ENCODE measurements at regions not wholly inside any gene's neighbourhood (a gene's known extent, or its start where the extent isn't known, plus 50 kb on each side); places are given as distances from the start of the nearest gene placed in this dataset.

DNA sequence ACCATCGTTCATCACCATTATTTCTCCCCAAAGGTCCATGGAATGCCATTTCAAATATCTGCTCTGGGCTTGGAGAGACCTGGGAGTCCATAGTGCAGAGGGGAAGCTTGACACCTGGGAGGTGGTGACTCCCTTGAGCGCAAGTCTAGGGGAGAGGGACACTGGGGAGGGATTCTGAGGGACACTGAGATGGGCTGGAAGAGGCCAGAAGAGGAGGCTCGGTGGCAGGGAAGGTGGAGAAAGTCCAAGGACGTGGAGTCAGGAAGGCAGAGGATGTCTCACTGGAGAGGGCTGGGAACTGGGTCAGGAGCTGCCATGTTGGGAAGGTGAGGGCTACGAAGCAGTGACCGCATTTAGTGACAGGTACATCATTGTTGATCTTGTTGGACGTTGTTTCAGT, 160.3 kb upstream of the MVB12B start (continued):
- TF ChIP-seq, protein P1, sequence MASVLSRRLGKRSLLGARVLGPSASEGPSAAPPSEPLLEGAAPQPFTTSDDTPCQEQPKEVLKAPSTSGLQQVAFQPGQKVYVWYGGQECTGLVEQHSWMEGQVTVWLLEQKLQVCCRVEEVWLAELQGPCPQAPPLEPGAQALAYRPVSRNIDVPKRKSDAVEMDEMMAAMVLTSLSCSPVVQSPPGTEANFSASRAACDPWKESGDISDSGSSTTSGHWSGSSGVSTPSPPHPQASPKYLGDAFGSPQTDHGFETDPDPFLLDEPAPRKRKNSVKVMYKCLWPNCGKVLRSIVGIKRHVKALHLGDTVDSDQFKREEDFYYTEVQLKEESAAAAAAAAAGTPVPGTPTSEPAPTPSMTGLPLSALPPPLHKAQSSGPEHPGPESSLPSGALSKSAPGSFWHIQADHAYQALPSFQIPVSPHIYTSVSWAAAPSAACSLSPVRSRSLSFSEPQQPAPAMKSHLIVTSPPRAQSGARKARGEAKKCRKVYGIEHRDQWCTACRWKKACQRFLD (CRISPR knock-in tag; IDR thresholded peaks at IDR 0.05) = no peak
- TF ChIP-seq ZNF282 (CRISPR knock-in tag; IDR thresholded peaks at IDR 0.05) (no peak), TRIM28 (IDR thresholded peaks at IDR 0.05) (no peak), MEF2D (tag; conservative IDR thresholded peaks at IDR 0.05; ENCODE audit: low read depth) (no peak), RBBP5 (IDR thresholded peaks at IDR 0.05; ENCODE audit: borderline replicate concordance, insufficient read depth, low read length, poor library complexity, severe bottlenecking) (no peak)
- TF ChIP-seq, protein P2, sequence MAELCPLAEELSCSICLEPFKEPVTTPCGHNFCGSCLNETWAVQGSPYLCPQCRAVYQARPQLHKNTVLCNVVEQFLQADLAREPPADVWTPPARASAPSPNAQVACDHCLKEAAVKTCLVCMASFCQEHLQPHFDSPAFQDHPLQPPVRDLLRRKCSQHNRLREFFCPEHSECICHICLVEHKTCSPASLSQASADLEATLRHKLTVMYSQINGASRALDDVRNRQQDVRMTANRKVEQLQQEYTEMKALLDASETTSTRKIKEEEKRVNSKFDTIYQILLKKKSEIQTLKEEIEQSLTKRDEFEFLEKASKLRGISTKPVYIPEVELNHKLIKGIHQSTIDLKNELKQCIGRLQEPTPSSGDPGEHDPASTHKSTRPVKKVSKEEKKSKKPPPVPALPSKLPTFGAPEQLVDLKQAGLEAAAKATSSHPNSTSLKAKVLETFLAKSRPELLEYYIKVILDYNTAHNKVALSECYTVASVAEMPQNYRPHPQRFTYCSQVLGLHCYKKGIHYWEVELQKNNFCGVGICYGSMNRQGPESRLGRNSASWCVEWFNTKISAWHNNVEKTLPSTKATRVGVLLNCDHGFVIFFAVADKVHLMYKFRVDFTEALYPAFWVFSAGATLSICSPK (IDR thresholded peaks at IDR 0.05; ENCODE audit: borderline replicate concordance) = no peak

DNA sequence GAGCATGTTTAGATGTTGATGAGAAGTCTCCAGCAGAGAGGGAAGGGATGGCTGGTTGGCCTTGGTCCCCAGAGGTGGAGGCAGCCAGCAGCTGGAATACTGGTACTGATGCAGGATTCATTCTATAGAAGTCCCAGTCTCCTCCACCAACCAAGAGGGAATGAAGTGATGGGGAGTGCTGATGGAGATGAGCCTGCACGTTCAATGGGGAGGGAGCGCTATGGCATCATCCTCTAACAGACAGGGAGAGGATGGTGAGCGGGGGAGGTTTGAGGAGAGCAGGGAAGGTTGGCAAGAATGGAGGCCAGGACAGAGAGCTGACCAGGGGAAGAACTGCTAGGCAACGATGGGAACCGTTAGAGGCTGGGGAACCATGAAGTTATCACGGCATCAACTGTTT, 159.8 kb upstream of the MVB12B start:
- no peak overlapping the region for H2AFZ ChIP-seq (ENCODE audit: low read depth, low read length)
- no peaks in the 10 kb centered on the region for H3K9me1 ChIP-seq (ENCODE audit: control insufficient read depth, insufficient read depth, low read length)
- no TSS peak for BruUV-seq (replicated peaks)
- no peak overlapping the region for H3K27ac ChIP-seq (ENCODE audit: extremely low read depth, low read depth, low read length)
- H3K9me3 ChIP-seq (replicated peaks; ENCODE audit: control insufficient read depth, insufficient read depth, low read depth, low read length) = no peaks in the 10 kb centered on the region
- no peaks in the 10 kb centered on the region for H3K36me3 ChIP-seq (ENCODE audit: control insufficient read depth, insufficient read depth, low read length)
- no peak for DNase-seq (ENCODE audit: extremely low read depth in 1 of 4, low spot score in 3 of 4)
- 2% methylated on average over 6 of the region's 6 CpGs for WGBS (ENCODE audit: insufficient coverage, low coverage, missing lambda C conversion rate)
- H3K4me2 ChIP-seq (ENCODE audit: insufficient read depth, low read length) = no peak overlapping the region
- in situ Hi-C loops (cut with MboI) = no loop called here
- peaks cover 7 to 48% of the 10 kb centered on the region in 2 experiments; a peak in 4 of 5 replicates for H3K27me3 ChIP-seq (ENCODE audit: control insufficient read depth in 2 of 2, insufficient read depth in 2 of 2, low read length in 2 of 2)
- ChIA-PET CTCF (ENCODE audit: low intra/inter-chr PET ratio) (no interaction called here), POLR2A (no interaction called here)
- no peaks in the 10 kb centered on the region for H3K79me2 ChIP-seq (ENCODE audit: control insufficient read depth, insufficient read depth, low read length)
- no peak overlapping the region for H3K9ac ChIP-seq (ENCODE audit: insufficient read depth in 1 of 2, low read depth in 2 of 2, low read length in 2 of 2)
- no peak for FAIRE-seq
- H3K4me3 ChIP-seq = no peak overlapping the region
- H3K4me1 ChIP-seq (replicated peaks in 1 of 2; ENCODE audit: control insufficient read depth in 2 of 2, insufficient read depth in 2 of 2, low read length in 2 of 2) = no peaks in the 10 kb centered on the region
- intact Hi-C loops (cut with micrococcal nuclease) = no loop called here
- ATAC-seq = no peak
- no peaks in the 10 kb centered on the region; the same call in 1 of the 2 replicates for H4K20me1 ChIP-seq (replicated peaks; ENCODE audit: control insufficient read depth, insufficient read depth, low read length)
- no peak for TF ChIP-seq ZNF197 (CRISPR knock-in tag; IDR thresholded peaks at IDR 0.05; ENCODE audit: low read depth)
- no peak for TF ChIP-seq PHF8 (IDR thresholded peaks at IDR 0.05; ENCODE audit: borderline replicate concordance, low read length)
- TF ChIP-seq, protein P3, sequence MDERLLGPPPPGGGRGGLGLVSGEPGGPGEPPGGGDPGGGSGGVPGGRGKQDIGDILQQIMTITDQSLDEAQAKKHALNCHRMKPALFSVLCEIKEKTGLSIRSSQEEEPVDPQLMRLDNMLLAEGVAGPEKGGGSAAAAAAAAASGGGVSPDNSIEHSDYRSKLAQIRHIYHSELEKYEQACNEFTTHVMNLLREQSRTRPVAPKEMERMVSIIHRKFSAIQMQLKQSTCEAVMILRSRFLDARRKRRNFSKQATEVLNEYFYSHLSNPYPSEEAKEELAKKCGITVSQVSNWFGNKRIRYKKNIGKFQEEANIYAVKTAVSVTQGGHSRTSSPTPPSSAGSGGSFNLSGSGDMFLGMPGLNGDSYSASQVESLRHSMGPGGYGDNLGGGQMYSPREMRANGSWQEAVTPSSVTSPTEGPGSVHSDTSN (CRISPR knock-in tag; IDR thresholded peaks at IDR 0.05; ENCODE audit: low read depth) = no peak
- TF ChIP-seq, protein P3 (tag; conservative IDR thresholded peaks at IDR 0.05; ENCODE audit: low read depth) = no peak
- TF ChIP-seq, protein P4, sequence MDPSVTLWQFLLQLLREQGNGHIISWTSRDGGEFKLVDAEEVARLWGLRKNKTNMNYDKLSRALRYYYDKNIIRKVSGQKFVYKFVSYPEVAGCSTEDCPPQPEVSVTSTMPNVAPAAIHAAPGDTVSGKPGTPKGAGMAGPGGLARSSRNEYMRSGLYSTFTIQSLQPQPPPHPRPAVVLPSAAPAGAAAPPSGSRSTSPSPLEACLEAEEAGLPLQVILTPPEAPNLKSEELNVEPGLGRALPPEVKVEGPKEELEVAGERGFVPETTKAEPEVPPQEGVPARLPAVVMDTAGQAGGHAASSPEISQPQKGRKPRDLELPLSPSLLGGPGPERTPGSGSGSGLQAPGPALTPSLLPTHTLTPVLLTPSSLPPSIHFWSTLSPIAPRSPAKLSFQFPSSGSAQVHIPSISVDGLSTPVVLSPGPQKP (CRISPR knock-in tag; IDR thresholded peaks at IDR 0.05) = no peak
- TF ChIP-seq, protein P5, sequence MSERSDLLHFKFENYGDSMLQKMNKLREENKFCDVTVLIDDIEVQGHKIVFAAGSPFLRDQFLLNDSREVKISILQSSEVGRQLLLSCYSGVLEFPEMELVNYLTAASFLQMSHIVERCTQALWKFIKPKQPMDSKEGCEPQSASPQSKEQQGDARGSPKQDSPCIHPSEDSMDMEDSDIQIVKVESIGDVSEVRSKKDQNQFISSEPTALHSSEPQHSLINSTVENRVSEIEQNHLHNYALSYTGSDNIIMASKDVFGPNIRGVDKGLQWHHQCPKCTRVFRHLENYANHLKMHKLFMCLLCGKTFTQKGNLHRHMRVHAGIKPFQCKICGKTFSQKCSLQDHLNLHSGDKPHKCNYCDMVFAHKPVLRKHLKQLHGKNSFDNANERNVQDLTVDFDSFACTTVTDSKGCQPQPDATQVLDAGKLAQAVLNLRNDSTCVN (CRISPR knock-in tag; IDR thresholded peaks at IDR 0.05) = no peak
- TF ChIP-seq DDX20 (tag; IDR thresholded peaks at IDR 0.05; ENCODE audit: low read depth) = no peak

Measured in K562 (cell line).